ENCODE measurements at regions not wholly inside any gene's neighbourhood (a gene's known extent, or its start where the extent isn't known, plus 50 kb on each side); places are given as distances from the start of the nearest gene placed in this dataset.

DNA sequence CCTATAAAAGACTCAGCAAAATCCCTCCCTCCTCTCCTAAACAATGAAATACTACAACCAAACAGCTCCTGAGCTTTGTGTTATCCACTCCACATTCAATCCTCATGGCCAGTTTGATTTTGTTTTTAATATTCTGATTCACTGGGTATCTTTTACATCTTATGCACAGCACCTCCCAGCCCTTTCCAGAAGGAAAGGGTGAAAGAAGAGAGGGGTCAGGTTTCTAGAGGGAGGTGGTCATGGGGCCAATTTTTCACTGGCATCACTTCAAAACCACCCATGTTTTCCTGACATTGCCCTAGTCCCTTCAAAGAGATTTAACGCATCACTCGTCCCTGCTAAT, 315.6 kb downstream of the LPIN1 start:
- DNase-seq, result no peak

DNA sequence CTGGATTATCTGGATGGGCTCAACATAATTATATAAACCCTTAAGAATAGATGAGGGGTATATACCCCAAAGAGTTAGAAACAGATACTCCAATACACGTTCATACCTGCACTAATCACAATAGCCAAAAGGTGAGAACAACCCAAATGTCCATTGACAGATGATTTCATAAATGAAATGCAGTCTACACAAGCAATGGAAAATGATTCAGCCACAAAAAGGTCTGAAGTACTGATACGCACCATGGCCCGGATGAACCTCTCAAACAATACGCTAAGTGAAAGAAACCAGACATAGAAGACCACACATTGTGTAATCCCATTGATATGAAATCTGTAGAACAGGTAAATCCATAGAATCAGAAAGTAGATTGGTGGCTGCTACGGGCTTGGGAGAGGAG, 316.8 kb downstream of the LPIN1 start:
- DNase-seq, result no peak

DNA sequence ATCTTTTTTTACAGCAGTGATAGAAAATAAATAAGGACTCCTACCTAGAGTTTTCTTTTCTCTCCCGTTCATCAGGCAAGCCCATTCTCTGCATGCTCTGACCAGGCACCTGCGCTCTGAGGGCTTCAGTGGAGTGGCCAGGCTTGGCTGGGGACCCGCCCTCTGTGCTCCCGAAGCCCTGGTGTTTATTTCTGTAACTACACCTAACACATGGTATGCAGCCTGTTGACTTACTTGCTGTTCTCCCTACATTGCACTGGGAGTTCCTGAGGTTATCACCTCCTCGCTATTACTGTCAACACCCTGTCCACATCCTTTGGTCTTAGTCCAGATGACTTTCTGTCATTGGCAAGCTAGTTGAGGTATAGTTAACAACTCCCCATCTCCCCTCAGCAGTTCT, 317.7 kb downstream of the LPIN1 start:
- DNase-seq, result no peak

DNA sequence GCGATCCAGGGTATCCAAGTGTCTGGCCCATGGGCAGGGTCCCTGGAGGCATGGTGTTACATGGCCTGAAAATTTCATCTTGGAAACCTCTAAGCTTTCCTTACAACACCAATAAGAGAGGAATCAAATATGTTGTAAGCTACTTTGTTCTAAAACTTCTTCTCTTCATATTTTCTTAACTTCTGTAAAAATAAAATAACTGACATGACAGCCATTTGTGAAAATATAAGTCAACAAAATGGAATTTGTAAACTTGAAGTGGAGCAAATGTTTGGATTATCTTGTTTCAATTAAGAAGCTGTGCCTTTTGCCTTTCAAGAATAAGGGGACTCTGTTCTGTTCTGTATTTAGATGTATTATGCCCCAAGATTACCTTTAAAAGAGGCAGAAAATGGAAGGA, 319.7 kb downstream of the LPIN1 start:
- DNase-seq, result no peak

DNA sequence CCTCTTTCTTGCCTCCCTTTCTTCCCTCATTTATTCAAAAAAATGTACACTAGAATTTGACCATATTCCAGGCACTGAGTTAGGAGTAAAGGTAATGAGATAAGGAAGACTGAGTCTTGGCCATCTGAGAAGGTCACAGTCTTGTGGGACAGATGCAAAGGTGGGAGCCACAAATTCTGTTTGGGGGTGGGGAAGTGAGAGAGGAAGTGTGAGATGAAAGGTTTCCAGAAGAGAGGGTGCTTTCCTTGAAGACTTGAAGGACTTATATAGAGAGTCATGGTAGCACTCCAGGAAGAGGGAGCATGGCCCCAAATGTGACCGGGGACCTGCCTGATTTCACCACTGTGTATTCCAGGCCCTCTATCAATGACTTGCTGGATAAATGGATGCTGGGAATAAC, 320.6 kb downstream of the LPIN1 start:
- DNase-seq, result no peak

DNA sequence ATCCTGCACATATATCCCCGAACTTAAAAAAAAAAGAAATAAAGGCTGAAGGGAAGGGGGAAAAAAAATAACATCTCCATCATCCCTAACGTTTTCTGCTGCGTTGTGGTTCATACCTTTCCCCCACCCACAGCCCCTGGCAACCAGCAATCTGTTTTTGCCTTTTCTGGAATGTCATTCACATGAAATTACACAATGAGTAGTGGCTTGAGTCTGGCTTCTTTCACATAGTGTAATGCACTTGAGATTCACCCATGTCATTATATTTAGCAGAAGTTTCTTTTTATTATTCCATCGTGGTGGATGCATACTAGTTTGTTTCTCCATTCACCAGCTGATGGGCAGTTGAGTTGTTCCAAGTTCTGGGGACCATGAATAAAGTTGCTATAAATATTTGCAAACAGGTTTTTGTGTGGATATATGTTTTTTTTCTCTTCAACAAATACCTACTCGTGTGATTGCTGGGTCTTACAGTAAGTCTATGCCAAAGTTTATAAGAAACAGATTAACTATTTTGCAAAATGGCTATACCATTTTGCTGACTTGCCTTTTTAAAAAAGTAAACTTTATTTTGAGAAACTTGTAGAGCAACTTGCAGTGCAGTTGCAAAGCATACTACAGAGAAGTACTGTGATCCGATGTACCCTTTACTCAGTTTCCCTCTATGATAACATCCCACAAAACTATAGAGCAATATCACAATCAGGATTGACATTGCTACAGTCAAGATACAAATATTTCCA, 322.5 kb downstream of the LPIN1 start:
- DNase-seq, result no peak

DNA sequence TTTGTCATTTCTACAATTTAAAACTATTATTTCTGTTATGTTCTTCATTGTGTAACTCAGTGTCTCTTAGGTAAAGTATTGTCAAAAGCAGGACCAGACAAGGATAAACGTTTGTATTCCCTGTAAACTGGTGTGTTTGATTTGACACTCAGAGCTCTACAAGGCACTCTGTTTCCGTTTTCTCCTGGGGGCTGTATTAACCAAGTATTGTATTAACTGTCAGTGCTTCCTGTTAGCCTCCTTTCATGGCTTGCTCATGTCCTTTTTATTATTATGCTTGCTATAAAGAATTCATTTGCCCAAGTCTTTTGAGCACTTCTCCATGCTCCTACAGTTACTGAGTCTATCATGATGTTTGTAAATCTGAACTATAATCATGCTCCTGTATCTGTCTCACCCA, 323.7 kb downstream of the LPIN1 start:
- DNase-seq, result no peak

DNA sequence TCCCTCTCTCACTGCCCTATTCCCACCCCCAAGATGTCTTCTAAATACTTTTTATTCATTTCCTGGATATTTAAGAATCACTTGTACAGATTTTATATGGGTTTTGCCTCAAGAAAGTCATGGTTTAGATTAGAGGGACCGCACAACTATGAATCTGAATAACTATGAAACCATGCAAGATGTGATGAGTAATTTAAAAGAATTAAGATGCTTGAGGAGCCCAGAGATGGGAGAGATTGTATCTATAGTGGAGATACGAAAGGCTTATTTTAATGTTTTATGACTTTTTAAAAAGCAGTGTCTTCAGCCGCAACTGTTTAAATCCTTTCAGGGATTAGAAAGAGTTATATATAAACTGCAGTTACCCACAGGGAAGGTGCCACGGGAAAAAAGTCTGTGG, 324.1 kb downstream of the LPIN1 start:
- no peak for DNase-seq

DNA sequence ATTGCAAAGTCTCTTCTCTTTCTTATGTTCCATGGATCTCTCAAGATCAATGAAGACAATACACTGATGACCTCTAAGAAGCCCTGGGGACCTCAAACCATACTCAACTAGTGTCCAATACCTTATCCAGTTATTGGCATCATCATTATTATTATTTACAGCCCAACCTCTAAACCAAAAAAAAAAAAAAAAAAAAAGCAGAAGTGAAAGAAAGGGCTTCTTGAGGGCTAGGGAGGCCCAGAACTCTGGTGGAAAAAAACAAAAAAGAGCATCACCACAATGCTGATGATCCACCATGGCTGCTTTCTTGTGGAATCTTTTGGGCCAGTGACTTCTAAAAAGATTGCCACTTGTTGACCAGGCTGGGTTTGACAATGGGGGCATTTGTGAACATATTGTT, 324.9 kb downstream of the LPIN1 start:
- DNase-seq, result peak; percentile 48

DNA sequence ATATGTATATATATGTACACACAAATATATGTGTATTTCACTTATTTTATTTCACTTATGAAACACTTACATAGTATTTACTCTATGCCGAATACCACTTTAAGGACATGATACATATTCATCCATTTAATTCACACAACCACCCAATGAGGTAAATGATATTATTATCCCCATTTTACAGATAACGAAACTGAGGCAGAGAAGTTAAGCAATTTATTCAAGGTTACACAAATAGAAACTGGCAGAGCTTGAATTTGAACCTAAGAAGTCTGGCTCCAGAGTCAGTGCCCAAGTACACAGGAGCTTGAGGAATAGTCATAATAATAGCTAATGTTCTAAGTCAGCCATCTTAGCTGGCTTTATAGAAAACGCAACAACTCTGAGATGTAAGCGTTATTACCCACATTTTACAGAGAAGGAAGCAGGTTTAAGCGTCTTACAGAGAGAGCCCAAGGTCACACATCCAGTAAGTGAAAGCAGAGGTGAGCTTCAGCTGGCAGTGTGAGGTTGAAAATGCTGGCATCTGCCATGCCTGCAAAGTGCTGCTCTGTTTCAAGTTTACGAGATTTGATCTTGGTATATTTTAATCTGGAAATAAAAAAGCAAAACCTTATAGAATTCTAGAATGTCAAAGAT, 326.9 kb downstream of the LPIN1 start:
- DNase-seq, result no peak

DNA sequence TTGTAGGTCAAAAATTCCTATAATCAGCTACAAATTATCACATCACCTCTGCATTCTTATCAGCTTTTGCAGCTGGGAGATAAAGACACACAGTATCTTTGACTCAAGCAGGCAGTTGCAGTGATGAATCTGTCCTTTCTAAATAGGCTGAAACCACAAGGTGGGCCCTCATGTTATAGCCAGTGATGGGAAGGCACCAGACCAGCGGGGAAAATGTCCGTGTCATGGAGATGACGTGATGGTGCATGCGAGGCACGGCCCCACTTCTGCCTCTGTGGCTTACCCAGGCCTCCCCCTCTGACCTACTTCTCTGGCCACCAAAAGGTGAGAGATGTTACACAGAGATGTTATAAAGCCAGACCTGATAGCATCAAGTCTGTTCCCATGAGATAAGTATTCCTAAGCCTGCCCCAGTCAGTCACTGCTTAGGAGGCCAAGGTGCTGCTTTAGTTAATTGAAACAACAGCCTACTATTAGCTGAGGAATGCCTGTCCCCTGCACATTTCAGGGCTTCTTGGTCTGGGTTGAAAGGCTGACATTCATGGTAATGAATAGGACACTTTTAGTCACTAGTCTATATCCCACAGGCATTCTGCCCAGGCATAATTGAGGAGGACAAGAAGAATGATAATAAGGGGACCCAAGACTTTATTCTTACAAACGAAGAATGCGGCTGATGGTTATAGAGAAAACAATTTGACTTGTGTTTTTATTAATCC, 327.9 kb downstream of the LPIN1 start:
- peak; percentile 86 for DNase-seq

DNA sequence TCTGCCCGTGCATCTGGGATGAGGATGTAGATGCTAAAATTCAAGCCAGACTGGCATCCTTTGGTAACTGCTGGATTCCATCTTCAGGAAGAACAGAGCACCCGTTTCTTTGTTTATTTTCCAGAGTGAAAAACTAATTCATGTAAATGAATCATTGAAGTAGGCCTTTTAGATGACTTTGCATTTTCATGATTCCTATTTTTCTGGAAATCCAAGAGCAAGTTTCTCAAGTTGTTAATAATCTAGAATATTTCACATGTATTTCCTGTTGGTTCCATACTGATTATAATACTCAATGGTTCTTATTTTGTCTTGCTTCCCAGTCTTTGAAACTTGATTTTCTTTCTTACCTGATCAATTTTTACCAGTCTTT, 328.4 kb downstream of the LPIN1 start:
- DNase-seq, result no peak

DNA sequence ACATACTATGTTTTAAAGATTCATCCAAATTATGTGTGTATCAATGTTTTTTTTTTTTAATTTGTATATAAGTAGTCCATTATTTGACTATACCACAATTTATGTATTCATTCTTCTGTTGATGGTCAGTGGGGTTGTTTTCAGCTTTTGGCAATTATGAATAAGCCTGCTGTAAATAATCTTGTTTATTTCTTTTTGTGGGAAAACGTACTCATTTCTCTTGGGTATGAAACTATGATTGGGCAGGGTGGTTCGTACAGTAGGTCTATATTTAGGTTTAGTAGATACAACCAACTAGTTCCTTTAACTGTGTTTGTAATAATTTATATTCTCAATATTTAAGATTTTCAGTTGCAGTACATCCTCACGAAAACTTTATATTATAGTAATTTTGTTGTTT, 329.2 kb downstream of the LPIN1 start:
- no peak for DNase-seq

DNA sequence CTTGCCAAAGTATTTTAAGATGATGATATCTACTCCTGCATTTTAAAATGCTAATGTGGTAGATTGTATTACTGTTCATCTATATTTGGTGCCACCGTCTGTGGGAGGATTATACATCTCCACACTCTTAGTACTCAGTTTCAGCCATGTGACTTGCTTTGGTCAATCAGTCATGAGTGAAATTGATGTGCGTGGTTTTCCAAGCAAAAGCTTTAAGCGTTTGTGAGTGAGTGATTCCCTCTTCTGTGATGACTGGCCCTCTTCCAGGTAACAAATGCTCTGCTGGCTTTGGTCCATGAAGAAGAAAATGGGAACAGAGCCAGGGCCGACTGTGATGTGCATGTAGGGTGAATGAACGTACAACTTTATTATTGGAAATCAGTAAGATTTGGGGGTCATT, 330.4 kb downstream of the LPIN1 start:
- no peak for DNase-seq

DNA sequence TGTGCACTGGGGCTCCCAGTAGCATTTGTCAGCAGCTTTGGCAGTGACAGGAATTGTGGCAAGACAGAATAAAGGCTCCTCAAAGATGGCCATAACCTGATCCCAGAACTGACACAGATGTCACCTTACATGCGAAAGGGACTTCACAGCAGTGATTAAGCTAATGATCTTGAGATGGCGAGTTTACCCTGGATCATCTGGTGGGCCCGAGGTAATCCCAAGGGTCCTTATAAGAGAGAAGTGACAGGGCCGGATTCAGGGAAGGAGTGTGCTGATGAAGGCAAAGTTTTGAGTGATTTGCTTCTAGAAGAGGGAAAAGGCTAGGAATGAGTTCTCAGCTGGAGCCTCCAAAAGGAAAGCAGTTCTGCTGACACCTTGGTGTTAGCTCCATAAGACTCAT, 333.9 kb downstream of the LPIN1 start:
- DNase-seq, result no peak

DNA sequence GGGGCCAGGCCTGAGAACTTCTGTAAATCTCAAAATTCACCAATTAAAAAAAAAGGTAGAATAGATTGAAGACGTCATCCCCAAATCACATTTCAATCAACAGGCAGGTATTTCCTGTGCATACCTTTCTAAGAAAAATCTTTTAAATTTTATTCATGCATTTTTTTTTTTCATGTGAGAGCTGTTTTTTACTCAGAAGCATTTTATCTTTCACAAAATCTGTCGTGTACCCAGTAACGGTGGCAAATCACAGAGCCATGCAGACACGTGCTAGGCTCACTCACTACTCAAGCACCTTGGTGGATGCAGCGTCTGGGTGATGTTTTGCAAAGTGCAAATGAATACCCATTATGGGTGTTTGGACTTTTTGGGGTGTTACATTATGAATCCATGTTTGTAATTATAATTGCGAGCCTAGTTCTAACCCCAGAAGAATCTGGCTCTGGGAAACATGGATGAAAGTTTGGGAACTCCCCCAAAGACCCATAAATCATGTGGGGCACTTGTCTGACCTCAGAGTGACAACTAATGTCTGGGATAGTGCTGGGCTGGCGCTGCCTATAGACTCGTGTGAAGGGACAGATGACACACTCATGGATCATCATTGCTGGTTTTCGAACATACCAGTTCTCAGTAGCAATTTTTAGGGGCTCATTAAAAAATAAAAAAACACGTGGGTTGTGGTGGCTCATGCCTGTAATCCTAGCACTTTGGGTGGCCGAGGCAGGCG, 335.2 kb downstream of the LPIN1 start:
- no peak for DNase-seq

DNA sequence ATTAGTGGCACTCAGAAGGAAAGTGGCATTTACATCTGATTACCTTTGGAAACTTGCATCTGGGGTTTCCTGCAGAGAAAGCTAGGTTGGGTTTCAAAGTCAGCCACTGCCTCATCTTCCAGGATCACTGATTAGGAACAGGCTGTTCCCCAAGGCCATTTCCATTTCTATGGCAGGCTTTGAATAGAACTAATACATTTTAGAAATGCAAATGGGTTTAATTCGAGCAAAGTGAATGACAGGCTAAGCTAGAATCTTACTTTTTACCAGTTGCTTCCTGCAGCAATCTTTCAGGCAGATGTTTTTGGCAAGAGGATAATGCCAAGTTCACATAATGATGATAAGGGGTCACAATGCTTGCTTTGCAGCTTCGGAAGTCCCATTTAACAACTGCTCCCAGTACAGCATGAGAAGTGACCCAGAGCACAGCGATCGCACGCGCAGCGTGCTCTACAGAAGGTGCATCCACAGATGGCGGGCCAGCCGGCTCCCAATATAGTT, 336.7 kb downstream of the LPIN1 start:
- no peak for DNase-seq

DNA sequence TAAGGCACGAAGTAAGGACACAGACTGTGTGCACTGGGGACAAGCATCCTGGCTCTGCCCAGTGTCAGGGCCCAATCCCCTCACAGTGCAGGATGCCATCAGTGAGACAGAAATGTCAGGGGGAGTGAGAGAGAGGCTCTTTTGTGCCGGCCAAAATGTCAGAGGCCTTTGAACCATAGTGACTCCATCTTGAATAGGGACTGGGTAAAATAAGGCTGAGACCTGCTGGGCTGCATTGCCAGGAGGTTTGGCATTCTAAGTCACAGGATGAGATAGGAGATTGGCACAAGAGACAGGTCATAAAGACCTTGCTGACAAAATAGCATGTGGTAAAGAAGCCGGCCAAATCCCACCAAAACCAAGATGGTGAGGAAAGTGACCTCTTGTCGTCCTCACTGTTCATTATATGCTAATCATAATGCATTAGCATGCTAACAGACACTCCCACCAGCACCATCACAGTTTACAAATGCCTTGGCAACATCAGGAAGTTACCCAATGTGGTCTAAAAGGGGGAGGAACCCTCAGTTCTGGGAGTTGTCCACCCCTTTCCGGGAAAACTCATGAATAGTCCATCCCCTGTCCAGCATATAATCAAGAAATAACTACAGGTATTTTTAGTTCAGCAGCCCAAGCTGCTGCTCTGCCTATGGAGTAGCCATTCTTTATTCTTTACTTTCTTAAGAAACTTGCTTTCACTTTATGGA, 337.4 kb downstream of the LPIN1 start:
- peak; percentile 82 for DNase-seq

DNA sequence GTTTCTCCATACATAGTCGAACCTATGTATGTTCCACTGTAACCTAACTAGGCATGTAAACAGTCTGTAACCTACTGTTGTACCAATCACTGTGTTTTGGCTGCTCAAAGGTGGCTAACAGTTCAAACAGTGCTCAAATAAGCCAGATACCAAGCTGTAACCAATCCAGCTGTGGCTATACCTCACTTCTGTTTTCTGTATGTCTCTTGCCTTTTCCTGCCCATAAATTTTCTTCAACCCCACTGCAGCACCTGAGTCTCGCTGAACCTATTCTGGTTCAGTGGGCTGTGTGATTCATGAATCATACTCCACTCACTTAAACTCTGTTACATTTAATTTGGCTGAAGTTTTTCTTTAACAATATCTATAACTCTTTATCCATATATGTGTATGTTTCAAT, 340.7 kb downstream of the LPIN1 start:
- no peak for DNase-seq

DNA sequence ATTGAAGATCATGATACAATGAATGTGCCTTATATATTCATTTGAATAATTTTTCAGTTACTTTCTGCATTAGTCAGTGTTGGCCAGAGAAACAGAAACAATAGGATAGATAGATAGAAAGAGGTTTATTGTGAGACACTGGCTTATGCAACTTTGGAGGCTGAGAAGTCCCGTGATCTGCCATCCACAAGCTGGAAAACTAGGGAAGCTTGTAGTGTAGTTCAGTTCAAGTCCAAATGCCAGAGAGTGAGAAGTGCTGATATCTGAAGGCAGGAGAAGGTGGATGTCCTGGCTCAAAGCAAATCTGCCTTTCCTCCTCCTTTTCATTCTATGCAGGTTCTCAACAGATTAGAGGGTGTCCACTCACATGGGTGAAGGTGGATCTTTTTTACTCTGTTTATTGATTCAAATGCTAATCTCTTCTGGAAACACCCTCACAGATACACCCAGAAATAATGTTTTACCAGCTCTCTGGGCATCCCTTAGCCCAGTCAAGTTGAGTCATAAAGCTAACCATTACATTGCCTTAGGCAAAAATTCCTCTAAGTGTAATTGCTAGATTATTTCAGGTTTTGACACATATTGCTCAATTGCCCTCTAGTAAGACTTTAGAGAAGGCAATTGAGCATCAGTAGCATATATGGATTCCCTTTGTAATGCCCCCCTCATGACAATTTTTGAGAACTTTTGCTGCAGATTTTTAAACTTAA, 341.4 kb downstream of the LPIN1 start:
- DNase-seq, result no peak

DNA sequence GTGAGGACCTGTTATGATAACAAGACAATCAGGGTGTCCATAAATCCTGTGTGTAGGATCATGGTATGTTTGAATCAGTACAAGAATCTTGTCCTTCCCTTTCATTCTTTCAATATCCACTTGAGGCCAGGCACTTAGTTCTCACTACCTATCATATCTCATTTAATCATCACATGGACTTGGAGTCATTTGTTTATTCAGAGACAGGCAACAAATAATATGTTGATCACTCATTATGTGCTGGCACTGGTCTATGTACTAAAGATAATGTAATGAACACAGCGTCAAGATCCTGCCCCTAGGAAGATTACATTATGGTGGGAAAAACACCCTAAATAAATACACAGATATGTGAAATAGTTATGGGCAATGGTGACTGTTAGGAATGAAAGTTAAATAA, 342.6 kb downstream of the LPIN1 start:
- no peak for DNase-seq

DNA sequence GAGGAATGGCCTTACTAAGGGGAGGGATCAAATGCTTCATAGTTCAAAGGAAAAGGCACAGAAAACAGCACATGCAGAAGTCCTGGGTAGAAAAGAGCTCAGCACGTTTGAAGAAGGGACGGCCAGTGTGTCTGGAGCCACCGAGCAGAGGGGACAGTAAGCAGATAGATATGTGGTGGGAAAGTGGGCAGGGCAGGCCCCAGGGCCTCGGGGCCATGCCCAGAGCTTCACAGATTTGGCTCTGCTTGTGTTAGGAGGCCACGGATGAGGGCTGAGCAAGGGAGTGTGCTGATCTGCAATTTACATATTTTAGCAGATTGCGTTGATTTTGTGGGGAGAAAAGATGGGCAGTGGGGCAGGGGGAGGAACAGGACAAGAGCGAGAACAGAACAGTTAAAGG, 343.1 kb downstream of the LPIN1 start:
- no peak for DNase-seq
